ENCODE measurements at regions not wholly inside any gene's neighbourhood (a gene's known extent, or its start where the extent isn't known, plus 50 kb on each side); places are given as distances from the start of the nearest gene placed in this dataset.
"Not testable (repeated sequence)": the region's sequence is repeated elsewhere in the genome, so short reads cannot be mapped to it uniquely, and the experiment has no call there.

DNA sequence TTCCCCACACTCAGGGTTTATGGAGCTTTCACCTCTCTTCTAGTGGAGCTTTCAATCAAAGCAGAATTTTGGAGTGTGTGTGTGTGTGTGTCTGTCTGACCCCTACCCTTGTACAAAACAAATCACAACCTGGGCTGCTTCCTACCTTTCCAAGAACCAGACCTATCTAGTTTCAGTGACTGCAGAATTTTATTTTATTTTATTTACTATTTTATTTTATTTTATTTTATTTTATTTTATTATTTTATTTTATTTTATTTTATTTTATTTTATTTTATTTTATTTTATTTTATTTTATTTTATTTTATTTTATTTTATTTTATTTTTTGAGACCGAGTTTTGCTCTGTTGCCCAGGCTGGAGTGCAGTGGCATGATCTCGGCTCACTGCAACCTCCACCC is 151.6 kb upstream of the SEMA6A start:
- TF ChIP-seq POLR2A (IDR thresholded peaks at IDR 0.05), result not testable (repeated sequence)
- TF ChIP-seq, protein P1, sequence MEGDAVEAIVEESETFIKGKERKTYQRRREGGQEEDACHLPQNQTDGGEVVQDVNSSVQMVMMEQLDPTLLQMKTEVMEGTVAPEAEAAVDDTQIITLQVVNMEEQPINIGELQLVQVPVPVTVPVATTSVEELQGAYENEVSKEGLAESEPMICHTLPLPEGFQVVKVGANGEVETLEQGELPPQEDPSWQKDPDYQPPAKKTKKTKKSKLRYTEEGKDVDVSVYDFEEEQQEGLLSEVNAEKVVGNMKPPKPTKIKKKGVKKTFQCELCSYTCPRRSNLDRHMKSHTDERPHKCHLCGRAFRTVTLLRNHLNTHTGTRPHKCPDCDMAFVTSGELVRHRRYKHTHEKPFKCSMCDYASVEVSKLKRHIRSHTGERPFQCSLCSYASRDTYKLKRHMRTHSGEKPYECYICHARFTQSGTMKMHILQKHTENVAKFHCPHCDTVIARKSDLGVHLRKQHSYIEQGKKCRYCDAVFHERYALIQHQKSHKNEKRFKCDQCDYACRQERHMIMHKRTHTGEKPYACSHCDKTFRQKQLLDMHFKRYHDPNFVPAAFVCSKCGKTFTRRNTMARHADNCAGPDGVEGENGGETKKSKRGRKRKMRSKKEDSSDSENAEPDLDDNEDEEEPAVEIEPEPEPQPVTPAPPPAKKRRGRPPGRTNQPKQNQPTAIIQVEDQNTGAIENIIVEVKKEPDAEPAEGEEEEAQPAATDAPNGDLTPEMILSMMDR (IDR thresholded peaks at IDR 0.05), result not testable (repeated sequence)
